ENCODE measurements at regions not wholly inside any gene's neighbourhood (a gene's known extent, or its start where the extent isn't known, plus 50 kb on each side); places are given as distances from the start of the nearest gene placed in this dataset.
"Not testable (repeated sequence)": the region's sequence is repeated elsewhere in the genome, so short reads cannot be mapped to it uniquely, and the experiment has no call there.

DNA sequence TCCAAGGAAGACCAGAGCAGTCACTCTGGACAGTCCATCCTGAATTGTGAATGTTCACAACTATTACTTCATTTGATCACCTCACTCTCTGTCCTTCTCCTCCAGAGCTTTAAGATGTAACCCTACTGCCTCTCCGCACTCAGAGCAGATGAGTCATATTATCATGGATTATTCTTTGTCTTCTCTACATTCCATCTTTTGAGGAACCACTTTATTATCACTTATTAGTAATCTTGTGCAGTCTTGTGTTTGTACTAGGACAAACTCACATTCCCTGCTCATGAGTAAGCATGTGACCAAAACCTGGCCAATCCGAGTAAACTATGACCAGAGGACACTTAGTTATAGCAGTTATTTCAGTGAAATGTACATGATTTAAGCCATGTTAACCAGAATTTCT is 401.5 kb upstream of the ADGRB3 start:
- no peak for DNase-seq

DNA sequence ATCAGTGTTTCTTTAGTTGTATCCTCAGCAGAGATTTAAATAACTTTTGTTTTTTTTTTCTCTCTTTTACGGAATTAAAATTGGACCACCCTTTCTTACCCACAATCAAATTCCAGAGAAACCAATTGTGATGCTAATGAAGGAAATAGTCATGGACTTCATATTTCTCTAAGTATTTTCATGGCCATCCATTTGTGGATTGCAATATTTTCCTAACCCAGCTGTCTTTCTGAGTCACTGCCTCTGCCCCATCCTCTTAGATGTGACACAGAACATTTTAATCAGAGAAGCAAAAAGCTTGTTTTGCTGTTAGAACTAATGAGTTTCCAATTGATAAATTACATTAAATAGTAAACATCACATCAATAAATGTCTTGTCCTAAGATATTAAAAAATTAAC is 405.5 kb upstream of the ADGRB3 start:
- no peak for DNase-seq

DNA sequence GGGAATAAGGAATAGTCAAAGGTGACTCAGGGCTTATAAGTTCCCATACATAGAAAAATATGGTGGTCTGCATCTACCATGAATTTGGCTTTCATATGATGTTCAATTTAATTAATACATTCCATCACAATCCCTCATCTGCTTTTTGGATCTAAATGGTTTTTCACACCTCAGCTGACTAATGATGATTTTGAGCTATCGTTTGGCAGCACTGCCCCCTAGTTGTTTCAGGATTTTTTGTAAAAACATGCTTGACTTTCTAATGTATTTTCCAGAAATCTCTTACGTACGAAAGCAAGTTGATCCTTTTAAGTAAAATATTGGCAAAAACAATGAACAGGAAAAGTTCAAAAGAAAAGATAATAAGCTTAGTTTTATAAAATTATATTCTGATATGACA is 408.6 kb upstream of the ADGRB3 start:
- DNase-seq = no peak

DNA sequence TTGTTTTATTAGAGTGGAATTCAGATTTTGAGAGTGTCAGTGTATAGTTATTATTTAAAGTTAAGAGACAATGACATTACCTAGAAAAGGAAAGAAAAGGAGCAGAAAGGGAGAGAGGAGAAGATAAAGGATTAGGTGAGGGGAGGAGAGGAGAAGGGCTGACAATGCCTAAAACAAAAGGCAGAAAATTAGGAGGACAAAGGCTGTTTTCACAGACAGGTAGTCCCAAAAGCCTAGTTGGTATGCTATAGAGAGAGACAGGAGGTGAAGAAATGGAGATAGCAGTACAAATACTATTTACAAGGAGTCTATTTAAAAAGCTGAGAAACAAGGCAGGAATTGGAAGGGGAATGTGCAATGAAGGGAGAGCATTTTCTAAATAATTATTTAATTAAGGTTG is 409.4 kb upstream of the ADGRB3 start:
- no peak for DNase-seq

DNA sequence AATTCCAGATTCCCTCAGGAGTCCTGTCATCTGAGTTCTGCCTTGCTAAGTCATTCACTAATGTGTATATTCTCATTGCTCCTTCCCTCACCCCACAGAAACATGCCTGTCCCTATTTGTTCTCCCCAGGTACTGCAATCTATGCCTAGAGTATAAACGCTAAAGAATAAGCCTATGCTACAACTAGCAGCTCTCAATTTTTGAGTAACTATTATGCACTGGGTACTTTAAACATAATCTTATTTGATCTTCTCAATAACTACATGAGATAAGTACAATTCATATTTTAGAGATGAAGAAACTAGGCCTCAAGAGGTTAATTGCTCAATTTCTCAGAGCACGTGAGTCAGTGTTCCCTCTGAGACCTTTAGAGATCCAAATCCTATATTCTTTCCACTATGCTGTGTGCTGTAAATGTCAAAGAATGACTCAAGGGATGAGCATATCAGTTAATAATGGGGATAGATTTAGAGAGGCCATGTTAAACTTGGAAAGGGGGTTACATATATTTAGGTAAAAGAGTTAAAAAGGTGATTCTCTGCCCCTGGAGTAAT is 423.8 kb upstream of the ADGRB3 start:
- DNase-seq = no peak

DNA sequence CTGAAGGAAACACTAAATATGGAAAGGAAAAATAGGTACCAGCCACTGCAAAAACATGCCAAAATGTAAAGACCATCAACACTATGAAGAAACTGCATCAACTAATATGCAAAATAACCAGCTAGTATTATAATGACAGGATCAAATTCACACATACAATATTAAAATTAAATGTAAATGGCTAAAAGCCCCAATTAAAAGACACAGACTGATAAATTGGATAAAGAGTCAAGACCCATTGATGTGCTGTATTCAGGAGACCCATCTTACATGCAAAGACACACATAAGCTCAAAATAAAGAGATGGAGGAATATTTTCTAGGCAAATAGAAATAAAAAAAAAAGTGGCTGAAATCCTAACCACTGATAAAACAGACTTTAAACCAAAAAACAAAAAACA is 427.5 kb upstream of the ADGRB3 start:
- DNase-seq = not testable (repeated sequence)

DNA sequence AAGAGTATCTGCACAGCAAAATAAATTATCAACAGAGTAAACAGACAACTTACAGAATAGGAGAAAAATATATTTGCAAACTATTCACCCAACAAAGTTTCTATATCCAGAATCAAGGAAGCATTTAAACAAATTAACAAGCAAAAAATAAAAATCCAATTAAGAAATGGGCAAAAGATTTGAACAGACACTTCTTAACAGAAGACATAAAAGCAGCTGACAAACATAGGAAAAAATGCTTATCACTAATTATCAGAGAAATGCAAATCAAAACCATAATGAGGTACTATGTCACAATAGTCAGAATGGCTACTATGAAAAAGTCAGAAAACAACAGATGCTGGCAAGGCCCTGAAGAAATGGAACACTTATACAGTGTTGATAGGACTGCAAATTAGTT is 434.2 kb upstream of the ADGRB3 start:
- DNase-seq = no peak

DNA sequence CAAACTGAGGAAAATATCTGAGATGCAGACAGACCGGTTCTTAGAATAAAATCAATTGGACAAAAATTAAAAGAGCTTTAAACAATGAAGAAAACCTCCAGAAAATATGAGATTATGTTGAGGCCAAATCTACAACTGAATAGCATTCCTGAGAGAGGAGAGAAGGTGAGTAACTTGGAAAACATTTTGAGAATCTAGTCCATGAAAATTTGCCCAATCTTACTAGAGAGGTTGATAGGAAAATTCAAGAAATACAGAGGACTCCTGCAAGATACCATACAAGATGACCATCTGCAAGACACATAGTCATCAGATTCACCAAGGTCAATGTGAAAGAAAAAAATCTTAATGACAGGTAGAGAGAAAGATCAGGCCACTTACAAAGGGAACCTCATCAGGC is 437.7 kb upstream of the ADGRB3 start:
- DNase-seq = no peak

DNA sequence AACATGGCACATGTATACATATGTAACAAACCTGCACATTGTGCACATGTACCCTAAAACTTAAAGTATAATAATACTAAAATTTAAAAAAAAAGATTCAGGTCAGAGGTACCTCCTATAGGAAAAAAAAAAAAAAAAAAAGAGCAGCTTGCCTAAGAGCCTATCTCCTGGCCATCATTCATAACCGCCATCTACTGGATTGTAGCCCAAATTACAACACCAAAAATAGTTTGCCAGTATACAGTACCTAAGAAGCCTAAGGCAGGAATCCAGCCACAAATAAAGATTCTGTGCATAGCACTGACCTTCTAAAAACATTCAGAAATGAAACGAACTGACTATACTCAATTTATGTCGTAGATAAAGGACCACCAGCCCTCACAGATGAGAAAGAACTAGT is 438.4 kb upstream of the ADGRB3 start:
- DNase-seq = no peak

DNA sequence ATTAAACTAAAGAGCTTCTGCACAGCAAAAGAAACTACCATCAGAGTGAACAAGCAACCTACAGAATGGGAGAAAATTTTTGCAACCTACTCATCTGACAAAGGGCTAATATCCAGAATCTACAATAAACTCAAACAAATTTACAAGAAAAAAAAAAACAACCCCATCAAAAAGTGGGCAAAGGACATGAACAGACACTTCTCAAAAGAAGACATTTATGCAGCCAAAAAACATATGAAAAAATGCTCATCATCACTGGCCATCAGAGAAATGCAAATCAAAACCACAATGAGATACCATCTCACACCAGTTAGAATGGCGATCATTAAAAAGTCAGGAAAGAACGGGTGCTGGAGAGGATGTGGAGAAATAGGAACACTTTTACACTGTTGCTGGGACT is 439.3 kb upstream of the ADGRB3 start:
- DNase-seq = not testable (repeated sequence)

DNA sequence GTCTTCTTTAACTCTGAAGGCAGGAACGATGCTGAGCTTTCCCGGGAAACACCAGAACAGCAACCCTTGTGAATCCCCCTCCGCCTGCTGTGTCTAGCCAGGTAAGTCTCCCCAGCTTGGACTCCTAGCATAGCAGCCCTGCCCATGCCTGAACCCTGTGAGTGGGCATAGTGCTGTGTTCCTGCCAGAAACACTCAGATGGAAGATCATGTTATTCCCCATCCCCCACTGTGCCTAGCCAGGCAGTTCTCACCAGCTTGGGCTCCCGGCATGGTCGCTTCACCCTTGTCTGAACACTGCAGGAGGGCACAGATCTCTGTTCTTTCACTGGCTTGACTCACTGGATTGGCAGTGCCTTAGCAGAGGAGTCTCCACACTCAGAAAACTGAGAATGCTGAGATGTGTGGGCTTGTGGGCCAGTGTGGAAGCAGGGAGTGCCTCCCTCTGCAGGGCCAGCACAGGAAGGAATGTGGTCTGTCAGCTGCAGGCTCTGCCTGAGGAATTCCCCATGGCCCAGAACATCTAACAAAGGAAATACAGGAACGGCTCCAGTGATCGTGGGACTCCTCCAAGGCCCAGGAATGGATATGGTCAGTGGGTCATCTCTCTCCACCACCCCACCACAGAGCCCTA is 440.1 kb upstream of the ADGRB3 start:
- no peak for DNase-seq

DNA sequence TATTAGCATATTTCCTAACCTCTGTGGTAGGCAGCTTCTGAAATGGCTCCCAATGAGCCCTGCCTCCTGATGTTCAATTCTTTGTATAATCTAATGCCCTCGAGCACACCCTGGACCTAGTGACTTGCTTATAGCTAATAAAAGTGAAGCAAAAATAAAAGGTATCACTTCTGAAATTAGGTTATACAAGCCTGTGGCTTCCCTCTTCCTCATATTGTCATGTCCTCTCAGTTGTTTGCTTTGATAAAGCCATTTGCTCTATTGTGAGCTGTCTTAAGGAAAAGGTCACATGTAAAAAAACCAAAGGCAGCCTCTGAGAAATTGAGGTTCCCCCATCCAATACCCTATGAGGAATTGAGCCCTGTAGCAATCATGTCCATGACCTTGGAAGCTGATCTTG is 442.1 kb upstream of the ADGRB3 start:
- DNase-seq = no peak

DNA sequence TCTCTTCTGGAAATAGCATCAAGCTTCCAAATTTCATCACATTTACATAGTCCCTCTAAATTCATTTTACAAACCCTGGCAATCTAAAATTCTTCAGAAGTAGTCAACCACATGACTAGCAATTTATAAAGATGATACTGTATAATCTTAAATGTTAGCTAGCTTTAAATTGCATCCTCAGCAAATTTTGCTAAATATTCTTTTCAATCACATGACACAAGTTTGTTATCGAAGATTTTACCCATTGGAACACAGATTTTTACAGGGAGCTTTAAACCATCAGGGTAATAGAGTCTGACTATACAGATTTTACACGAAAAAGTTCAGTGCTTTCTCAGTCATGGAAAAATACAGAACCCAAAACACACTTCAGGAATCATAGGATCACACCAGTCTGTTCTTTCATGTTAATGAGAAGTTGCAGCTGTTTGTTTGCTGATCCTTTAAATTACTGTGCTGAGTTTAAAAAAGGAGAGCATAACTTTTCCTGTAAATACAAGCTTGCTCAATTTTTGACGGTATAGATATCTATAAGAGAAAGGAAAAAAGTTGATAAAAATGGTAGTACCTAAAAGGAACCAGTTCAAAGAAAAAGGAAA is 445.8 kb upstream of the ADGRB3 start:
- no peak for DNase-seq

DNA sequence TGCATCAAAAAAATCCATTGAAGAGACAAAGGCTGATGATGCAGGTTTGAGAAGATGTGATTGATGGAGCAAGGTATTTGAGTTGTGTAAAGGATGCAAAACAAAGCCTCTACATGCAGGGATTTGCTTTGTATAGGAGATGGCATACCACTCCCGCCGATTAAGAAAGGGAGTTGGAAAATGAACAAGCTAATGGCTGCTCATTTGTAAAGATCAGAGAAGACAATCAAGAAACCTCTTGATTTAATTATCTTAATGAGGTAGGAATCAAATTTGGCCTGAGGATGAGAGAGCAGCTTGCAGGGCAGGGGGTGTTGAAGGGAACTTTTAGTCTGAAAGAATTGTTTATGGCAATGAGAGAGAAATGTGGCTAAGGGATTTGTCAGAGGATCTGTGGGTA is 448.2 kb upstream of the ADGRB3 start:
- DNase-seq = no peak

DNA sequence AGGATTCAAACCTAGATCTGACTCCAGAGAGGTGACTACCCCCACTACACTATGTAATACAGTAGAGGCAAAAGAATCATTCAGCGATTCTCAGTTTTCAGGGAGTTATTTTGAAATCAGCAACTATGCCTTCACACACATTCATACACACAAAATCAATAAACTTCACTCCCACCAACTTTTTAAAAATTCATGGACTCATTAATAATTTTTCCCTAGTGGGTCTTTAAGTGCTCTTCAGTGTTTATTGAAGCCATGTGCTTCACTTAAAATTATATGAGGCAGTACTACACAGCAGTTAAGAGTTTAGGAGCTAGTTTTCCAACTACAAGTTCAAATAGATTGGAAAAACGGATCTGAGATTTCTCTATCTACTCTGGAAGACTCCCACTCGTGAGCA is 452.7 kb upstream of the ADGRB3 start:
- DNase-seq = no peak

DNA sequence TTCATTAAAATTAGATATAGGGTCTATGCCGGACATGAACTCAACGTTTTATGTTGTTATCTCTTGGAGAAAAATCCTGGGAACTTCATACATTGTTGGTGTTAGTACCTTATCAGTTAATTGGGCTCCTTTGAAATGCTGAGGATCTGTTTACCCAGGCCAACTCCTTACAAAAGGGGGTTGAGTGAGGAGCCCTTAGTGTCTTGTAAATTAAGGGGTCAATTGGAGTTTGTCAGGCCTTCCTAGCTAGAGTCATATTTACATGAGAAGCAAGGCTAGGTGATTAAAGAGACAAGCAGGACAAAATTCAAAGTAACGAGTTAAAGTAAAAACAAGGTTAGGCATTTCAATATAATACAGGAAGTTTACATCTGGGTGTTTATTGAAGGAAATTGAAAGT is 454.1 kb upstream of the ADGRB3 start:
- not testable (repeated sequence) for DNase-seq

DNA sequence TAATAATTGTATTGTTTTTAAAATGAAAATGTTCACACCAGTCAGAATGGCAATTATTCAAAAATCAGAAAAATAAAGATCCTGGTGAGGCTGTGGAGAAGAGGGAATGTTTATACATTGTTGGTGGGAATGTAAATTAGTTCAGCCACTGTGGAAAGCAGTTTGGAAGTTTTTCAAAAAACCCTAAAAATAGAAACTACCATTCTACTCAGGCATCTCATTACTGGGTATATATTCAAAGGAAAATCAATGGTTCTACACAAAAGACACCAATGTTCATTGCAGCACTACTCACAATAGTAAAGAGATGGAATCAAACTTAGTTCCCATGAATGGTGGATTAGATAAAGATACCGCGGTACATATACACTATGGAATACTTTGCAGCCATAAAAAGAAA is 461.5 kb upstream of the ADGRB3 start:
- no peak for DNase-seq

DNA sequence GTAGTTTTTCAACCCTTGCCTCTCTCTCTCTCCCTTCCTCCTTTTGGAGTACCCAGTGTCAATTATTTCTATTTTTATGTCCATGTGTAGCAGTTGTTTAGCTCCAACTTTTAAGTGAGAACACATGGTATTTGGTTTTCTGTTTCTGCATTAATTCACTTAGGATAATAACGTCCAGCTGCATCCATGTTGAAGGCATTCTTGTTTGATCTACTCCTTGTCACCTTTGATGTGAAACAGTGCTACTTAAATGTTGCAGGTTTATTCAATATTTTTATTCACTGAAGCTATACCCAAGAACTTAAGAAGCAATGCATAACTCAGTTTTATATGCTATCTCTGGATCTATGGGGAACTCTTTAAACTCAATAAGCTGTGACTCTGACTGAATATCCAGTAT is 465.2 kb upstream of the ADGRB3 start:
- DNase-seq = no peak

DNA sequence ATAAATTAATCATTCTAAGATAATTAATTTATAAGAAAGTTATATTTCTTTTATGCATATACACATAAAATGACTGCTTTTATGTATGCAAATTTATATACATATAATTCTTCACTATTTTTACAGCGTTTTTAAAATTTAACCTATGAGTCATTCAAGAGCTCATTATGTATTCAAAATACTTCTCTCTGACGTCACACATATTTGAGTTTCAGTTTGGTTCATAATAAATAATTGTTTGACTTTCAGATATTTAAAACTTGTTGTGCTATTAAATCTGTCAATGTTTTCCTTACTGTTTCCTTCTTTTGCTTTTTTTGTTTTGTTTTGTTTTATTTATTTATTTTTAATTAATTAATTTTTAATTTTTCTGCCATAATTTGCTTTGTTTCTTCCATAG is 467.5 kb upstream of the ADGRB3 start:
- no peak for DNase-seq

DNA sequence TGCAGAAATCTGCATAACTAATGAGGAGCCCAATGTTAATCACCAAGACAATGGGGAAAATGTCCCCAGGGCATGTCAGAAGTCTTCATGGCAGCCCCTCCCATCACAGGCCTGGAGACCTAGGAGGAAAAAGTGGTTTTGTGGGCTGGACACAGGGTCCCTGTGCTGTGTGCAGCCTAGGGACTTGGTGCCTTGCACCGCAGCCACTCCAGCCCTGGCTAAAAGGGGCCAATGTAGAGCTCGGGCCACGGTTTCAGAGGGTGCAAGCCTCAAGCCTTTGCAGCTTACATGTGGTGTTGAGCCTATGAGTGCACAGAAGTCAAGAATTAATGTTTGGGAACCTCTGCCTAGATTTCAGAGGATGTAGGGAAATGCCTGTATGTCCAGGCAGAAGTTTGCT is 474.3 kb upstream of the ADGRB3 start:
- not testable (repeated sequence) for DNase-seq

DNA sequence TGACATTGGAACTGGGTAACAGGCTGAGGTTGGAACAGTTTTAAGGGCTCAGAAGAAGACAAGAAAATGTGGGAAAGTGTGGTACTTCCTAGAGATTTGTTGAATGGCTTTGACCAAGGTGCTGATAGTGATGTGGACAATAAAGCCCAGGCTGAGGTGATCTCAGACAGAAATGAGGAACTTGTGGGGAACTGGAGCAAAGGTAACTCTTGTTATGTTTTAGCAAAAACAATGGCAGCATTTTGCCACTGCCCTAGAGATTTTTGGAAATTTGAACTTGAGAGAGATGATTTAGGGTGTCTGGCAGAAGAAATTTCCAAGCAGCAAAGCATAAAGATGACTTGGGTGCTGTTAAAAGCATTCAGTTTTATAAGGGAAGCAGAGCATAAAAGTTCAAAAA is 474.7 kb upstream of the ADGRB3 start:
- no peak for DNase-seq

DNA sequence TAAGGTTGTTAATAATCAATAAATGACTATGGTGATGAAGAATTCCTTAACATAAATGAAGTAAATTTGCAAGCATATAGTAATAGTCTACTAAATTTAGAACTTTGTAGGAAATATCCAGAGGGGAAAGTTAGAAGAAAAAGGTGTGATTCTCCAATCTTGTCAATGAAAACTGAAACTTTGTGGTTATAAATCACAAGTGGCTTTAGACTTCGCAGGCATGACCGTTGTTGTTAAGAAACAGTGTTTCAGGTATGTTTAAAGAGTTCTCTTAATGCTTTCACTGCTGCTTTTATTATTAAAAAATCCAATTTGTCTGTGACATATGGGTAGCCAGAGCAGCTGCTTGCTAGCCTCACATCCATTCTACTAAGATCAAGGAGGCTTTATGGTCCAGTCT is 475.6 kb upstream of the ADGRB3 start:
- DNase-seq = no peak

DNA sequence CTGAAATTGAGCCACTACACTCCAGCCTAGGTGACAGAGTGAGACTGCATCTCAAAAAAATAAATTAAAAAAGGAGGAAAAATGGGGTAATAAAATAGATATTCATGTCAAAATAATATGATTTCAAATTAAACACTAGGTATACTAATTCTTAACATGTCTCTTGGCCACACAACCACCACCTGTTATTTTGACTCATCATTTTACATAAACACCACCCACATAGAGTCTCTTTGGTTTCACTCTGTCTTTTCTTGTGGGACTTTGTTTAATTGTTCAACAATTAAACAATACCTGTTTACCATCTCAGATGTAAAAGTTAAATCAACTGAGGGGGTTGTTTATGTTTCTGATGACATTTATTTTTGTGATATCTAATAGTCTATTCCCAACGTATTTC is 476.8 kb upstream of the ADGRB3 start:
- no peak for DNase-seq

DNA sequence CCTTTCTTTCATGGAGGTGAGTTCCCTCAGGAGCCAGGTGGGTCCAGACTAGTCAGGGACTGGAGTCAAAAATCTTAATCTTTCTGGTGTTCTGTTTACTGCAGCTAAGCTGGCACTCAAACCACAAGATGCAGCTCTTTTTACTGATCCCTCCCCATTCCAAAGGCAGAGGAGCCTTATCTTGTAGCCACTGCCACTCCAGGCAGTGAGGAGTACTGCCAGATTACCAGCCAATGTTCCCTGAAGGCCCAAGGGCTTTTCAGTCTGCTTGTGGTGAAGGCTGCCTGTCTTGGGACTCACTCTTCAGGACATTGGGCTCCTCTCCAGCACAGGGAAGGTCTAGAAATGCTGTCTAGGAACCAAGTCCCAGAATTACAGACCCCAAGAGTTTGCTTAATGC is 490.4 kb upstream of the ADGRB3 start:
- no peak for DNase-seq

DNA sequence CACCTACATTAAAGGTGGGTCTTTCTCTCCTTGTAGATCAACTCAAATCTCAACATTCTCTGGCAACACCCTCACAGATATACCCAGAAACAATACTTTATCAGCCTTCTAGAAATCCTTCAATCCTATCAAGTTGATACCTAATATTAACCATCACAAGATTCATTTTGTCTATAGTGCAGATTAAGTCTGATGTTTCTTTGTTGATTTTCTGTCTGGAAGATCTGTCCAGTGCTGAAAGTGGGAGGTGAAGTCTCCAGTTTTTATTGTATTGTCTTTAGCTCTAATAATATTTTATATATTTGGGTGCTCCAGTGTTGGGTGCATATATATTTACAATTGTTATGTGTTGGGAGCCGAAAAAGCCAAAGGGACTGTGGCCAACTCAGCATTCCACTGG is 493.9 kb upstream of the ADGRB3 start:
- DNase-seq = no peak
